GM13976 (cell line): ENCODE measurements at regions not wholly inside any gene's neighbourhood (a gene's known extent, or its start where the extent isn't known, plus 50 kb on each side); places are given as distances from the start of the nearest gene placed in this dataset.
A peak's percentile ranks its signal among the peaks of the same experiment; 100 is the strongest.

Experiments used
- DNase-seq: peaks from one replicate; pipeline ENCODE4 v3.0.0; 2012; ENCODE audit warnings: low spot score
- CTCF ChIP-seq: IDR thresholded peaks from 2 replicates; pipeline ENCODE4 v1.5.1; 2012; ENCODE audit warnings: borderline replicate concordance, mild to moderate bottlenecking; ENCODE audit not compliant: insufficient read depth; ENCODE audit errors: extremely low read depth, missing control alignments, control extremely low read depth
- in situ Hi-C: fragments of 300-500 bp; cut with MboI; formaldehyde crosslinking; loops from one replicate; pipeline ENCODE4 v1.12.0; 2022; ENCODE audit warnings: low sequenced_read_pairs, mixed read lengths, inconsistent platforms; ENCODE audit not compliant: unreplicated experiment

- in situ Hi-C loops, result no loop called here
- peak; percentile 69 for TF ChIP-seq CTCF
- peak; percentile 34 for DNase-seq
Observed at GRCh38 chr4:132642016-132642817, 506.9 kb upstream of the PCDH10 start.

GRCh38 chr4:132646186-132646585 lies 502.9 kb upstream of the PCDH10 start:
- in situ Hi-C loops, result no loop called here
- peak; percentile 32 for DNase-seq
- no peak for TF ChIP-seq CTCF

- in situ Hi-C loops, result no loop called here
- no peak for TF ChIP-seq CTCF
- no peak for DNase-seq
Observed at GRCh38 chr4:132651196-132651595, 497.9 kb upstream of the PCDH10 start.

GRCh38 chr4:132660181-132660580 lies 488.9 kb upstream of the PCDH10 start:
- in situ Hi-C loops, result no loop called here

GRCh38 chr4:132662456-132662855 lies 486.6 kb upstream of the PCDH10 start:
- TF ChIP-seq CTCF, result no peak
- in situ Hi-C loops, result no loop called here
- DNase-seq, result no peak

More at GRCh38 chr4:132660181-132660580, 488.9 kb upstream of the PCDH10 start:
- DNase-seq, result no peak
- no peak for TF ChIP-seq CTCF

GRCh38 chr4:132669786-132670185 lies 479.3 kb upstream of the PCDH10 start:
- in situ Hi-C loops, result no loop called here
- TF ChIP-seq CTCF, result no peak
- DNase-seq, result no peak
